GM21423 (cell line): ENCODE measurements at regions not wholly inside any gene's neighbourhood (a gene's known extent, or its start where the extent isn't known, plus 50 kb on each side); places are given as distances from the start of the nearest gene placed in this dataset.

Experiments
- ATAC-seq: cut with Tn5 transposase; IDR thresholded peaks from one replicate; pipeline ENCODE4 v1.9.1; 2021; ENCODE audit warnings: mild to moderate bottlenecking, moderate library complexity; ENCODE audit not compliant: unreplicated experiment

DNA sequence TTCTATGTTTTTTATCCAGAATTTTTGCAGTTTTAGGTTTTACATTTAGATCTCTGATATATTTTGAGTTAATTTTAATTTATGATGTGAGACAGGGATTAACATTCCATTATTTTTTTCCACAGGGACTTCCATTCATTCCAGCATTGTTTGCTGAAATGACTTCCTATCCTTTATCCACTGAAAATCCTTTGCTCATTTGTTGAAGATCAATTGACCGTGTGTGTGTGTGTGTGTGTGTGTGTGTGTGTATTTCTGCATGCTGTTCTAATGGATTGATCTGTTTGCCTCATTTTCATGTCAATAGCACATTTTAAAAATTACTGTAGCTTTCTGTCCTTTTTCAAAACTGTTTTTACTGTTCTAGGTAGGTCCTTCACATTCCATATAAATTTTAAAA, 480.3 kb downstream of the DSC3 start:
- ATAC-seq = no peak

- no peak for ATAC-seq
These were observed 486.4 kb downstream of the DSC3 start for GRCh38 chr18:30556112-30556511.

DNA sequence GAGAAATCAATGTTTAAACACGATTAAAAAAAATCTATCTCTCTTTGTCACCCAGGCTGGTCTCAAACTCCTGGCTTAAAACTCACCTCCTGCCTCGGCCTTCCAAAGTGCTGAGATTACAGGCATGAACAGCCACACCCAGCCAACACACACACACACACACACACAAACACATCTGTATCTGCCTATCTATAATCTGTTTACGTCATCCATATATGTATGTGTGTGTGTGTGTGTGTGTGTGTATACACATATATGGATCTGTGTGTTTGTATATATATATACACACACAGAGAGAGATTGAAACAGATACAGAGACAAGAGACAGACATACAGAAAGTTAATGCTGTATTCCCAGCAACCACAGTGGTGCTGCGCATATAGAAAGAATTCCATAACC, 497.1 kb downstream of the DSC3 start:
- ATAC-seq = no peak

DNA sequence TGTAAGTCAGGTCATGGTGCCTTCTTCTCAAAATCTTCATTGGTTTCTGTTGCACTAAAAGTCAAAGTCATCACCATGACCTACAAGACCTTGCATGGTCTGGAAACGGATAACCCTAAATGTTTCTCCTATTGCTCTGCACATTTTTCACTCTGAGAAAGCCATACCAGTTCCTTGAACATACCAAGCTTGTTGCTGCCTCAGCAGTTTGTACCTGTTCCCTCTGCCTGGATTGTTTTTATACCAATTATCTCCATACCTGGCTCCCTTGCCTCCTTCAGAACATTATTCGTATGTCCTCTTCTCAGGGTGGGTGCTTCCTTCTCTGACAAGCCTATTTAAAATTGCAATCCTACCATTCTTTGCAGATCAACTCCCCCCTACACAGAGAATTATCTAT, 498.4 kb downstream of the DSC3 start:
- no peak for ATAC-seq

DNA sequence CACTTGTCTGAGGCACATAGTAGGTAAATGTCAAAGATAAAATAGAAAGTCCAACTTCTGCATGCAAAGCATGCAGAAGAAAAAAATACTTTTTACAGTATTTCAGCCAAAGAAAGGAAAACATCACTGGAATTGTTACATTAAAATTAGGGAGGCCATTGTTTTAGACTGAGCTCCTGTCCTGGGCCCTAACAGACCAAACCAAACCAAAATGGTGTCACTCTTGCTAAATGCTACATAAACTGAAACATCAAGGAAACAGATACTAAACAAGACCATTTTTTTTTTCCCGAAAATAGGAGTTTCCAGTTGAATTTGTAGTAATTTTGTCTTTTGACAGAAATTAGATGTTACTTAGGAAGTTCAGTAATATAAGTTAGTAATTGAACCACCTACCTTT, 508.8 kb downstream of the DSC3 start:
- no peak for ATAC-seq

DNA sequence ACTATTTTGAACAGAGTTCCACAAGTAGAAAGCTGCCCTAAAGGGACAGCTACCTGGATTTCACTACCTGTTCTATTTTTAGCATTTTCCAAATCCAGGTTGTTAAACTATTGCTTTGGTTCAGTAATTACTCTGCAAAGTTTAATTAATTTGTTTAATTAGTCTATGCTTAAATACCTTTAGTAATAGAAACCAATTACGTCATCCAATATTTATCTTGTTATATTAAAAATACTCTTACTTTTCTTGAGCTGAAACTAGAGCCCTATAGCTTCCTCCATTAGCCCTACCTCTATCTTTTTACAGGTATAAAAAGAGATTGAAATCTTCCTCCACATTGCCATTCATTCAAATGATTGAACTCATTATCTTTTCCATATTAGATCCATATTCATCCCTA, 514.6 kb downstream of the DSC3 start:
- no peak for ATAC-seq

GRCh38 chr18:30527226-30527625, 515.3 kb downstream of the DSC3 start:
- no peak for ATAC-seq

DNA sequence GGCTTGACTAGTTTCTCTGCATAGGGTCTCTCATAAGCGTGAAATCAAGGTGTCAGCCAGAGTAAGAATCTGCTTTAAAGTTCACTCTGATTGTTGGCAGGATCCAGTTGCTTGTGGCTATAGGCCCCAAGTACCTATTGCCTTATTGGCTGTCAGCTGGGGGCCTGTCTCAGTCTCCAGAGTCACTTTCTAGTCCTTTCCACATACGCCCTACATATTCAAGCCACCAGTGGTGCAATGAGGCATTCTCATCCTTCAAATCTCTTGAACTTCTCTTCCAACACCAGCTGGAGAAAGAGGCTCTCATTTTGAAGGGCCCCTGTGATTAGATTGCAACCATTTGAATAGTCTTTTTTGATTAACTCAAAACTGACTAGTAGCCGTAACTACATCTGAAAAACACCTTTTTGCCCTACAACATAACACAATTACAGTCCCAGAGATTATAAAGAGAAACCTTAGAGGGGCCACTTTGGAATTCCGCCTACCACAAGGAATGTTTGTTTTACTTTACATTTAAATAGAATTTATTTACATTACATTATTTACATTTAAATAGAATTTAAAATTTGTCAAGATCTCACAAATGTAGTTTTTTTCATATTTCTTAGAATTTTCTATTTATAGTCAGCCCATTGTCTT, 520.1 kb downstream of the DSC3 start:
- ATAC-seq = no peak

DNA sequence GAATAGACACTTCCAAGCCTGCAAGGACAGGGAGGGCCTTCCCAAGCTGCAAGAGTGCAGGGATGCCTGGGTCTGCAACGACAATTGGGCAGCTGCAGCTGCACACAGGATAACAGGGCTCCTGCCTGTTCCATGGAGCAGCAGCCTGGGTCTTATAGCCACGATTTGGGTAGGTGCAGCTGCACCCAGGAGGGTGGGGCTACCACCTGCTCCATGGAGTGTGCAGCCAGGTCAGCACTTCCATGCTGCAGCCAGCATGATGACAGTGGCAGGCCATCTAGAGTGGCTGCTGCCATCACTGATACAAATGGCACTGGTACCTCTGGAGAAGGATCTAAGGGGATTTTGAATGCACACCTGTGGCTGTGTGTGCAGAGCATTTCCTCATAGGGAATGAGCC, 528.5 kb downstream of the DSC3 start:
- ATAC-seq = no peak

DNA sequence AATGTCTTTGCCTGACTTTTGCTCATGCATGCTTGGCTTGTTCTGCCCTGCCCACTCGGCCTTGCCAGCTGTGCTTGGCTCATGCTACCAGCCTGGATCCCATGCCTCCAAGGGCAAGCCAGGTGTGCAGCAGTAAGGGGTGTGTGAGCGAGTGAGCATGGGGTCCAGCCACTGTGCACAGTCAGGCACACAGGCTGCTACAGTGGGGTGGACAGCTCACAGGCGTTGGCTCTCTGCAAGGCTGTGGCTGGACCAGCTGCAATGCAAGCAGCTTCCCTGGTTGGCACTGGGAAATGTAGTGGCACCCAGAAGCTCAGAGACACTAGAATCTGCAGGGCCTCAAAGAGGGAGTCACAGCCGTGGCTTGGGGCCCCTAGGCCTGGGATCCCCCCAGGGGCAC, 529.7 kb downstream of the DSC3 start:
- ATAC-seq = no peak

- ATAC-seq = no peak
These were observed 531.7 kb downstream of the DSC3 start for GRCh38 chr18:30510882-30511281.

DNA sequence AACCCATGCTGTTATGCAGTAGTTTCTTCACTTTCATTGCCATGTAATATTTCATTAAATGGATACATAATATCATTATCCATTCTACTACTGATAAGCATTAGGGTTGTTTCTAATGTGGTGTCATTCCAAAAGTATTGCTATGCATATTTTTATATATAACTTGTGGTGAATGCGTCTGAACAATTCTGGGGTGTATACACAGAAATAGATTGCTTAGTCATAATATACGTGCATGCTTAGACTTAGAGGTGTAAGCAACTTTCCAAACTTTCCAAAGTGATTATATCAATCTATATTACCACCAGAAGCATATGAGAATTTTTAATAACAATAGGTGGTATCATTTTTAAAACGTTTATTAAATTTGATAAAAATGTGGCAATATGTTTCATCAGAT, 540.9 kb downstream of the DSC3 start:
- ATAC-seq = no peak

- ATAC-seq = no peak
These were observed 542.1 kb downstream of the DSC3 start for GRCh38 chr18:30500240-30500945.

GRCh38 chr18:30499721-30500120, 542.8 kb downstream of the DSC3 start:
- no peak for ATAC-seq

DNA sequence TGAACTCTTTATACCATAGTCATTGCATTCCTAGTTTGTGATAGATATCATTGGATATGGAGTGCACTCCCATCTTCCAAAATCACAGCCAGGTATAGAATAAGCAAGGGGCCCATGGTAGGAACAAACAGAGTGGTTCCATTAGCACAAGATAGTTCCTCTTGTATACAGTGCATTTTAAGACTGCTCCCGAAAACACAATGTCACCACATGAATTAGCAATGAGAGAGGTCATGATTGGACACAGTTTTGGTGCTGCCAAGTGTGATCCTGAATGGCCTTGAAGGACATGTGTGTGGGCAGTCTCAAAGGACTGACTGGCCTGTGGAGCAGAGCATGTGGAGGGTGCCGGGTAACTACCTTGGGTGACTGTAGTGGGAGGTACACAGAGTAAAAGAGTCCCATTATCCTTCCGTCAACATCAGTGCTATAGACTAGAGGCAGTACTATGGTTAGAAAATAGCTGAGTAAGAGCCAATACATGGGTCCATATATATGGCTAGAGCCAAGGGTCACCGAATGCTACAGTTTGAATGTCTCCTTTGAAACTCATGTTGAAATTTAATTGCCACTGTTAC, 549.9 kb downstream of the DSC3 start:
- ATAC-seq = no peak

GRCh38 chr18:30491815-30492551, 550.6 kb downstream of the DSC3 start:
- no peak for ATAC-seq

GRCh38 chr18:30489890-30490643, 552.5 kb downstream of the DSC3 start:
- no peak for ATAC-seq

GRCh38 chr18:30487962-30488361, 554.6 kb downstream of the DSC3 start:
- ATAC-seq = no peak

DNA sequence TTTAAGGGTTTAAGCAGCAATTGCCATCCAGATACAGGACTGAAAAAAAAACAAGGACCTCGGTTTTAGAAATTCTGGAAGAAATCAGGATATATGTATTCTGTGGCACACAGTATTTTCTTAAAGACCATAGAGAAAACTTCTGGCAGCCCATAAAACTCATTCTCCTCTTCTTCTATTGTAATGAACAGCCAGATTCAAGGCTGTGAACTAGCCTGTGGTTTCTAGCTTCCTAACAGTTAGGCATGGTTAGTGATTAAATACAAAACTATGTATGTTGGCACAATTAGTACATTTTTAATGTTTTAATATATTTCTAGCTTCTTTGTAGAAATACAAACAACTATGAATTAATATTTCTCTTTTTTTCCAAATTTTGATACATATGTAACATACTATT, 555.7 kb downstream of the DSC3 start:
- no peak for ATAC-seq

GRCh38 chr18:30485078-30485477, 557.5 kb downstream of the DSC3 start:
- ATAC-seq = no peak

DNA sequence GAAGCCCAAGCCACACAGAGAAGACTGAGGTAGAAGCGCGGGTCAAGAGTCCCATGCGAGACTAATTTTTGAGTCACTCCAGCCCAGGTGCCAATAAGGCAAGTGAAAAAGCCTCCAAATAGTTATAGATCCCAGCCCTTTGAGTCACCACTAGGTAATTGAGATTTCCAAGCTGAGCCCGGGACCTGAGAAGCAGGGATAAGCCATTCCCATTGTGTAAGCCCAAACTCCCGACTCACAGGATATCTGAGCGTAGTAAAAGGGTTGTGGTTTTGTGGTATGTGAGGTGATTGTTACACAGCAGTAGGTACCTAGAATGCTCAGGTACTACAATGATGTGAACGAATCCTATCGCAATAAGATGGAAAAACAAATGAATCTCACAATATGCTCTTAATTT, 560.7 kb downstream of the DSC3 start:
- ATAC-seq = no peak
